ENCODE measurements at regions not wholly inside any gene's neighbourhood (a gene's known extent, or its start where the extent isn't known, plus 50 kb on each side); places are given as distances from the start of the nearest gene placed in this dataset.

- H3K27ac ChIP-seq (ENCODE audit: low read depth, low read length), result no peak overlapping the region
- H3K9ac ChIP-seq (ENCODE audit: low read length), result no peak overlapping the region
- POLR2A ChIA-PET, result no interaction called here
- RAD21 ChIA-PET (ENCODE audit: low non-redundant PET in 1 of 2, low total read pairs in 2 of 2, uncharacterized antibody in 2 of 2, unreplicated experiment in 2 of 2), result no interaction called here
- DNase-seq (ENCODE audit: low read depth, low spot score), result no peak
- ATAC-seq, result no peak
- intact Hi-C loops (cut with micrococcal nuclease), result no loop called here
- no peaks in the 10 kb centered on the region for H3K4me1 ChIP-seq (ENCODE audit: control insufficient read depth in 1 of 2, insufficient read depth in 2 of 2, low read length in 2 of 2)
- H3K4me2 ChIP-seq (ENCODE audit: low read length), result no peak overlapping the region
- H3K9me2 ChIP-seq (ENCODE audit: insufficient read depth), result no peaks in the 10 kb centered on the region
- H3K36me3 ChIP-seq (ENCODE audit: control insufficient read depth in 1 of 2, insufficient read depth in 2 of 2, low read length in 2 of 2), result no peaks in the 10 kb centered on the region
- CTCF ChIA-PET, result no interaction called here
- H3K9me3 ChIP-seq (ENCODE audit: control insufficient read depth in 1 of 2, insufficient read depth in 1 of 2, low read depth in 1 of 2, low read length in 2 of 2), result no peaks in the 10 kb centered on the region
- no peaks in the 10 kb centered on the region for H3K27me3 ChIP-seq (ENCODE audit: insufficient read depth, low read length)
- H4K20me1 ChIP-seq (ENCODE audit: insufficient read depth), result no peaks in the 10 kb centered on the region
- no peaks in the 10 kb centered on the region for H3K79me2 ChIP-seq (ENCODE audit: insufficient read depth, low read length)
- BruUV-seq (replicated peaks), result no TSS peak
- TF ChIP-seq REST (IDR thresholded peaks at IDR 0.05; ENCODE audit: low read depth), result no peak
- no peak for TF ChIP-seq CBX3 (IDR thresholded peaks at IDR 0.05; ENCODE audit: low read depth)
- TF ChIP-seq EGR1 (IDR thresholded peaks at IDR 0.05; ENCODE audit: low read depth), result no peak
- TF ChIP-seq JUND (IDR thresholded peaks at IDR 0.05), result no peak
- TF ChIP-seq SIN3A (IDR thresholded peaks at IDR 0.05; ENCODE audit: low read depth), result no peak
- TF ChIP-seq ZBTB33 (IDR thresholded peaks at IDR 0.05; ENCODE audit: extremely low read depth, insufficient replicate concordance, low read length), result no peak
- TF ChIP-seq EZH2phosphoT487 (IDR thresholded peaks at IDR 0.05; ENCODE audit: borderline replicate concordance), result no peak
- no peak for TF ChIP-seq ATF3 (IDR thresholded peaks at IDR 0.05)
- no peak for TF ChIP-seq ZNF274 (IDR thresholded peaks at IDR 0.05; ENCODE audit: low read depth, low read length)
- TF ChIP-seq EZH2 (IDR thresholded peaks at IDR 0.05), result no peak
- TF ChIP-seq SRF (IDR thresholded peaks at IDR 0.05; ENCODE audit: low read depth), result no peak
- no peak for TF ChIP-seq POLR2A (IDR thresholded peaks at IDR 0.05; ENCODE audit: borderline replicate concordance, extremely low read depth, insufficient read depth, insufficient read length)
- TF ChIP-seq ZFX (IDR thresholded peaks at IDR 0.05), result no peak
- TF ChIP-seq CEBPB (IDR thresholded peaks at IDR 0.05; ENCODE audit: low read depth), result no peak
- TF ChIP-seq TCF7L2 (IDR thresholded peaks at IDR 0.05; ENCODE audit: borderline replicate concordance, extremely low read depth, insufficient read depth, insufficient read length), result no peak
- TF ChIP-seq RAD21 (IDR thresholded peaks at IDR 0.05; ENCODE audit: low read depth), result no peak
- no peak for TF ChIP-seq POLR2AphosphoS5 (IDR thresholded peaks at IDR 0.05; ENCODE audit: low read depth, low read length)
- no peak for TF ChIP-seq MAX (IDR thresholded peaks at IDR 0.05)
- no peak overlapping the region for H2AFZ ChIP-seq (ENCODE audit: low read depth, low read length, poor library complexity, severe bottlenecking)
- no peak overlapping the region for H3K4me3 ChIP-seq (replicated peaks in 1 of 2; ENCODE audit: low read depth in 1 of 2, low read length in 2 of 2)
Measured at GRCh38 chr3:159650726-159651125, 337.9 kb upstream of the IL12A start.

Measured in HCT116 (cell line).